Activated CD8-positive, alpha-beta memory T cell treated with anti-CD3 and anti-CD28 coated beads, Interleukin-2, amount 50 U/mL, for 1 hour (primary cell): ENCODE measurements at regions not wholly inside any gene's neighbourhood (a gene's known extent, or its start where the extent isn't known, plus 50 kb on each side); places are given as distances from the start of the nearest gene placed in this dataset.
"Not testable (repeated sequence)": the region's sequence is repeated elsewhere in the genome, so short reads cannot be mapped to it uniquely, and the experiment has no call there.

Source experiments
- DNase-seq: peaks from one replicate; pipeline ENCODE4 v3.0.0-alpha.2; 2020; ENCODE audit errors: extremely low read depth

GRCh38 chr18:57953883-57954282, 90.1 kb upstream of the NEDD4L start:
- DNase-seq: no peak

GRCh38 chr18:57951999-57952774, 91.8 kb upstream of the NEDD4L start:
- no peak for DNase-seq

- no peak for DNase-seq
Measured at GRCh38 chr18:57951117-57951796, 92.8 kb upstream of the NEDD4L start.

- no peak for DNase-seq
Measured at GRCh38 chr18:57950542-57950941, 93.5 kb upstream of the NEDD4L start.

GRCh38 chr18:57949335-57949734, 94.7 kb upstream of the NEDD4L start:
- not testable (repeated sequence) for DNase-seq

- no peak for DNase-seq
Measured at GRCh38 chr18:57947117-57947516, 96.9 kb upstream of the NEDD4L start.

- DNase-seq: no peak
Measured at GRCh38 chr18:57943723-57944122, 100.3 kb upstream of the NEDD4L start.

GRCh38 chr18:57942493-57942892, 101.5 kb upstream of the NEDD4L start:
- DNase-seq: no peak

GRCh38 chr18:57941841-57942489, 102.1 kb upstream of the NEDD4L start:
- DNase-seq: no peak

GRCh38 chr18:57940166-57940660, 103.8 kb upstream of the NEDD4L start:
- no peak for DNase-seq

- DNase-seq: not testable (repeated sequence)
Measured at GRCh38 chr18:57934375-57934774, 109.7 kb upstream of the NEDD4L start.

GRCh38 chr18:57931038-57931437, 113.0 kb upstream of the NEDD4L start:
- no peak for DNase-seq

GRCh38 chr18:57930476-57930875, 113.5 kb upstream of the NEDD4L start:
- no peak for DNase-seq

GRCh38 chr18:57929922-57930321, 114.1 kb upstream of the NEDD4L start:
- DNase-seq: no peak

- DNase-seq: no peak
Measured at GRCh38 chr18:57928466-57928865, 115.6 kb upstream of the NEDD4L start.

- DNase-seq: no peak
Measured at GRCh38 chr18:57927511-57927910, 116.5 kb upstream of the NEDD4L start.

- DNase-seq: no peak
Measured at GRCh38 chr18:57925706-57926105, 118.3 kb upstream of the NEDD4L start.

- DNase-seq: no peak
Measured at GRCh38 chr18:57923611-57924010, 120.4 kb upstream of the NEDD4L start.

- no peak for DNase-seq
Measured at GRCh38 chr18:57922885-57923284, 119.8 kb upstream of the ATP8B1 start.

- DNase-seq: no peak
Measured at GRCh38 chr18:57921708-57922107, 118.6 kb upstream of the ATP8B1 start.

- DNase-seq: no peak
Measured at GRCh38 chr18:57920036-57920435, 116.9 kb upstream of the ATP8B1 start.

GRCh38 chr18:57918601-57919000, 115.5 kb upstream of the ATP8B1 start:
- DNase-seq: no peak

GRCh38 chr18:57916684-57917083, 113.6 kb upstream of the ATP8B1 start:
- no peak for DNase-seq
